ENCODE measurements at regions not wholly inside any gene's neighbourhood (a gene's known extent, or its start where the extent isn't known, plus 50 kb on each side); places are given as distances from the start of the nearest gene placed in this dataset.

GRCh38 chr9:126233175-126233574 lies 93.5 kb upstream of the MVB12B start:
- no peak overlapping the region for H3K27ac ChIP-seq (ENCODE audit: low read depth in 1 of 2, low read length in 2 of 2)
- H3K27me3 Mint-ChIP-seq: peaks cover 34% of the 10 kb centered on the region
- POLR2A ChIA-PET: no interaction called here
- TF ChIP-seq, protein P1, sequence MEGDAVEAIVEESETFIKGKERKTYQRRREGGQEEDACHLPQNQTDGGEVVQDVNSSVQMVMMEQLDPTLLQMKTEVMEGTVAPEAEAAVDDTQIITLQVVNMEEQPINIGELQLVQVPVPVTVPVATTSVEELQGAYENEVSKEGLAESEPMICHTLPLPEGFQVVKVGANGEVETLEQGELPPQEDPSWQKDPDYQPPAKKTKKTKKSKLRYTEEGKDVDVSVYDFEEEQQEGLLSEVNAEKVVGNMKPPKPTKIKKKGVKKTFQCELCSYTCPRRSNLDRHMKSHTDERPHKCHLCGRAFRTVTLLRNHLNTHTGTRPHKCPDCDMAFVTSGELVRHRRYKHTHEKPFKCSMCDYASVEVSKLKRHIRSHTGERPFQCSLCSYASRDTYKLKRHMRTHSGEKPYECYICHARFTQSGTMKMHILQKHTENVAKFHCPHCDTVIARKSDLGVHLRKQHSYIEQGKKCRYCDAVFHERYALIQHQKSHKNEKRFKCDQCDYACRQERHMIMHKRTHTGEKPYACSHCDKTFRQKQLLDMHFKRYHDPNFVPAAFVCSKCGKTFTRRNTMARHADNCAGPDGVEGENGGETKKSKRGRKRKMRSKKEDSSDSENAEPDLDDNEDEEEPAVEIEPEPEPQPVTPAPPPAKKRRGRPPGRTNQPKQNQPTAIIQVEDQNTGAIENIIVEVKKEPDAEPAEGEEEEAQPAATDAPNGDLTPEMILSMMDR (IDR thresholded peaks at IDR 0.05): no peak
- peaks cover 6% of the 10 kb centered on the region for H3K4me1 Mint-ChIP-seq (ENCODE audit: low read depth)
- intact Hi-C loops (cut with DNase I, micrococcal nuclease): no loop called here
- H3K9me3 Mint-ChIP-seq: no peaks in the 10 kb centered on the region
- H3K36me3 ChIP-seq (ENCODE audit: insufficient read depth, low read length): no peaks in the 10 kb centered on the region
- CTCF ChIA-PET: no interaction called here
- no peak overlapping the region for H3K27ac Mint-ChIP-seq
- H3K4me3 ChIP-seq (ENCODE audit: low read length): no peak overlapping the region
- peaks cover 0 to 4% of the 10 kb centered on the region in 2 experiments for H3K27me3 ChIP-seq (ENCODE audit: control insufficient read depth in 1 of 2, insufficient read depth in 2 of 2, low read length in 2 of 2)
- H3K4me3 Mint-ChIP-seq: no peak overlapping the region
- H3K4me1 ChIP-seq (ENCODE audit: insufficient read depth, low read length): peaks cover 5% of the 10 kb centered on the region
- no peak for ATAC-seq (ENCODE audit: poor library complexity)
- no peaks in the 10 kb centered on the region for H3K9me3 ChIP-seq (ENCODE audit: control insufficient read depth in 1 of 2, insufficient read depth in 1 of 2, low read length in 2 of 2)
- no peak for DNase-seq
- no peaks in the 10 kb centered on the region for H3K36me3 Mint-ChIP-seq (ENCODE audit: low read depth)

- Mint-ChIP-seq H3K4me1 (ENCODE audit: low read depth) (no peaks in the 10 kb centered on the region), H3K27me3 (peaks cover 26% of the 10 kb centered on the region), H3K27ac (no peak overlapping the region), H3K9me3 (no peaks in the 10 kb centered on the region), H3K4me3 (no peak overlapping the region), H3K36me3 (ENCODE audit: low read depth) (no peaks in the 10 kb centered on the region)
- H3K4me3 ChIP-seq (ENCODE audit: low read length): no peak overlapping the region
- H3K36me3 ChIP-seq (ENCODE audit: insufficient read depth, low read length): no peaks in the 10 kb centered on the region
- TF ChIP-seq, protein P1 (IDR thresholded peaks at IDR 0.05): no peak
- ATAC-seq (ENCODE audit: poor library complexity): no peak
- intact Hi-C loops (cut with DNase I, micrococcal nuclease): no loop called here
- DNase-seq: no peak
- peaks cover 0 to under 1% of the 10 kb centered on the region in 2 experiments for H3K27me3 ChIP-seq (ENCODE audit: control insufficient read depth in 1 of 2, insufficient read depth in 2 of 2, low read length in 2 of 2)
- ChIA-PET POLR2A (no interaction called here), CTCF (no interaction called here)
- no peaks in the 10 kb centered on the region for H3K4me1 ChIP-seq (ENCODE audit: insufficient read depth, low read length)
- no peak overlapping the region for H3K27ac ChIP-seq (ENCODE audit: low read depth in 1 of 2, low read length in 2 of 2)
- H3K9me3 ChIP-seq (ENCODE audit: control insufficient read depth in 1 of 2, insufficient read depth in 1 of 2, low read length in 2 of 2): no peaks in the 10 kb centered on the region
These were observed 92.6 kb upstream of the MVB12B start for GRCh38 chr9:126233913-126234525.

GRCh38 chr9:126234681-126235335 lies 91.8 kb upstream of the MVB12B start:
- CTCF ChIA-PET: no interaction called here
- Histone ChIP-seq H3K9me3 (ENCODE audit: control insufficient read depth in 1 of 2, insufficient read depth in 1 of 2, low read length in 2 of 2) (no peaks in the 10 kb centered on the region), H3K4me3 (ENCODE audit: low read length) (no peak overlapping the region), H3K4me1 (ENCODE audit: insufficient read depth, low read length) (no peaks in the 10 kb centered on the region), H3K27me3 (ENCODE audit: control insufficient read depth in 1 of 2, insufficient read depth in 2 of 2, low read length in 2 of 2) (no peaks in the 10 kb centered on the region), H3K36me3 (ENCODE audit: insufficient read depth, low read length) (no peaks in the 10 kb centered on the region), H3K27ac (ENCODE audit: low read depth in 1 of 2, low read length in 2 of 2) (no peak overlapping the region)
- intact Hi-C loops (cut with DNase I, micrococcal nuclease): no loop called here
- no peak for DNase-seq
- no peaks in the 10 kb centered on the region for H3K36me3 Mint-ChIP-seq (ENCODE audit: low read depth)
- ATAC-seq (ENCODE audit: poor library complexity): no peak
- TF ChIP-seq, protein P1 (IDR thresholded peaks at IDR 0.05): no peak
- H3K4me1 Mint-ChIP-seq (ENCODE audit: low read depth): no peaks in the 10 kb centered on the region
- POLR2A ChIA-PET: no interaction called here
- no peak overlapping the region for H3K27ac Mint-ChIP-seq
- H3K27me3 Mint-ChIP-seq: peaks cover 18% of the 10 kb centered on the region
- no peaks in the 10 kb centered on the region for H3K9me3 Mint-ChIP-seq
- H3K4me3 Mint-ChIP-seq: no peak overlapping the region
